Hippocampal formation (tissue), 2 donors: ENCODE measurements at regions not wholly inside any gene's neighbourhood (a gene's known extent, or its start where the extent isn't known, plus 50 kb on each side); places are given as distances from the start of the nearest gene placed in this dataset.
A peak's percentile ranks its signal among the peaks of the same experiment; 100 is the strongest.
"Not testable (repeated sequence)": the region's sequence is repeated elsewhere in the genome, so short reads cannot be mapped to it uniquely, and the experiment has no call there.

Experiments
- DNase-seq, 2 donors: peaks; one replicate each; lab custom pipeline; 2025; lab: John Stamatoyannopoulos, UW

DNA sequence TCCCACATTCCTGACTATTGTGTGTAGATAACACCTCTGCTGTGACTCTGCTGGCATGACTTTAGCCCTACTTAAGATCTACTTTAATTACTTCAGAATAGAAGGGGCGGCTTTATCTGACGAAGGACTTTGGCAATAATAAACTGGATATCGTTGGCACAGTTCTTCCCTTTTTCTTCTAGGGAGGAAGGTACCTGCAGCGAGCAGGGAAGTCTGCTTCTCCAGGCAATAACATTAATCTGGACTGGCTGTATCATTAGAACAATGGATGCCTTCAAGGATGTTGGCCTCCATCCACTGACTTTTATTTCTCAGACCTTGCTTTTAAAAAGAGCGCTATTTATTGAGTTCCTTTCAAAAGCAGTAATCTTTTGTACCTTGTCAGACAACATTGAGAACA, 172.6 kb upstream of the THSD7A start:
- DNase-seq = no peak

DNA sequence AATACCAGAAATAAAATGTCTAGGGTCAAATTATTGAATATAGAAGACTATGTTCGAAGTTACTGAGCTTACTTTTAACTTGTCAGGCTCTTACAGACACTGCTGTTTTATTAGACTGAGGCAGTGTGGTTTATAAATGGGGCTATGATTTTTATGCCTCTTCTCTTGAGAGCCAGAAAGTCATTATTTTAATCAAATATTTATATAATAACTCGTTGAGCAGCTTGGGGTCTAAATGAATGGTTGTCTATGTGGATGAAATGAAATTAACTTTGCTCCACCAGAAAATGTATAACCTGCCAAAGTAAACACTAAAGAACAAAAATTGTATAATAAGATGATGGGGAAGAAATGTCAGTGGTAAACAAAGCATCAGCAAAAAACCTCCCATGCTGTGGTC, 175.6 kb upstream of the THSD7A start:
- no peak for DNase-seq

DNA sequence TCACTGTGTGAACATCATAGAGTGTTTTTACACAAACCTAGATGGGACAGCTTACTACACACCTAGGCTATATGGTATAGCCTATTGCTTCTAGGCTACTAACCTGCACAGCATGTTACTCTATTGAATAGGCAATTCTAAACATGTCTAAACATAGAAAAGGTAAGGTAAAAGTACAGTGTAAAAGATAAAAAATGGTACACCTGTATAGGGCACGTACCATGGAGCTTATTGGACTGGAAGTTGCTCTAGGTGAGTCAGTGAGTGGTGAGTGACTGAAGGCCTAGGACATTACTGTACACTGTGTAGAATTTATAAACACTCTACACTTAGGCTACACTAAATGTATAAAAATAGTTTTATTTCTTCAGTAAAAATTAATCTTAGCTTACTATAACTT, 182.0 kb upstream of the THSD7A start:
- no peak for DNase-seq

DNA sequence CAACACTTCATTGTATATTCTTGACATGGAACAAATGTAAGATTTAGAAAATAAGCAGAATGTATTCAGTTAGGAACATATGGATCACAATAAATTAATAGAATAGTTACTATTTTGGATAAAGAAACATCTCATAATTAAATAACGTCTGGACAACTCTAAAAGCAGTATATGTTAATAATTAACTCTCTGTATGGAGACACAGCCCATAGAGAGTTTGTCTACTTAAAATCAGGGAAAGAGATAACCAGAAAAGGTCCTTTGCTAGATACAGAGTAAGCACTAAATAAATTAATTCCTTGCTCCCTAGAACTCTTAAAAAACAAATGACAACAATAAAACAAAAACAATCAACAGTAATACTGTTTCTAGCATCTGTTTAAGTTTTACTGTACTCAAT, 184.4 kb upstream of the THSD7A start:
- no peak for DNase-seq

DNA sequence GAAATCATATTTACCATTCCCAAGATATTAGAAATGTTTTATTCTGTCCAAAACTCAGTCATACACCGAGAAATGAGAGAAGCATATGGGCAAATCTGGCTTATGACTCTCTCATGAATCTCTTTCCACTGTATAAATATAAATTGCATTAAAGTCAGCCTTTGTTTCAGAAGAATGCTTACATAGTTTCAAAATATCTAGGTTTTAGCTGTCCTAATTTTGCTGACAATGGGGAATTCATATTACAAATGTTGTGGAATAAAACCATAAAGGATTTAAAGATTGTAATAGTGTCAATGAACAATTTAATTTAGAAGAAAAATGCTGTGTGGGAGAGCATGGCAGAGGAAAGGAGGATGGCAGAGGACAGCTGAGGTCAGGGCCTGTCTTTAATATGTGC, 185.0 kb upstream of the THSD7A start:
- no peak for DNase-seq

DNA sequence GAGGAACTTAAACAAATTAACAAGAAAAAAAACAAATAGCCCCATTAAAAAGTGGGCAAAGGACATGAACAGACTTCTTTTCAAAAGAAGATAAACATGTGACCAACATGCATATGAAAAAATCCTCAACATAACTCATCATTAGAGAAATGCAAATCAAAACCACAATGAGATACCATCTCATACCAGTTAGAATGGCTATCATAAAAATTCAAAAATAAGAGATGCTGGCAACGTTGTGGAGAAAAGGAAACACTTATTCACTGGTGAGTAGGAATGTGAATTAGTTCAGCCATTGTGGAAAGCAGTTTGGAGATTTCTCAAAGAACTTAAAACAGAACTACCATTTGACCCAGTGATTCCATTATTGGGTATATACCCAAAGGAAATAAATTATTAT, 189.1 kb upstream of the TMEM106B start:
- DNase-seq = not testable (repeated sequence)

DNA sequence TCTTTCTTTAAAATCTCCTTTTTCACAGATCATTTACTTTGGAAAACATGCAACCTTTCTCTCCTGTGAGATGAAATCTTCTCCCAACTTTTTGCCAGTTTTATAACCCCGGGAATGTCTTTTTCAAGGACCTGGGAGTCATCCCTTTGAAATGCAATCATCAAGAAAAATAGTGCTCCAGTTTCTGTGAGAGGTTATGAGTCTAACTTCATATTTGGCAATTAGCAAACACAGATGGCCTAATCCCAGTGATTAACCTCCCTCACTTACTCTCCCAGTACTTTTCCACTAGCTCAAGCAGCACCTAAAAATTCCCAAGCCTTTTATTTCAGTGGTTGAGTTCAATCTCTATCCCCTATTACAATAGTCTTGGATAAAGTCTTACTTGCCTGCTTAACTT, 185.8 kb upstream of the TMEM106B start:
- DNase-seq = no peak

DNA sequence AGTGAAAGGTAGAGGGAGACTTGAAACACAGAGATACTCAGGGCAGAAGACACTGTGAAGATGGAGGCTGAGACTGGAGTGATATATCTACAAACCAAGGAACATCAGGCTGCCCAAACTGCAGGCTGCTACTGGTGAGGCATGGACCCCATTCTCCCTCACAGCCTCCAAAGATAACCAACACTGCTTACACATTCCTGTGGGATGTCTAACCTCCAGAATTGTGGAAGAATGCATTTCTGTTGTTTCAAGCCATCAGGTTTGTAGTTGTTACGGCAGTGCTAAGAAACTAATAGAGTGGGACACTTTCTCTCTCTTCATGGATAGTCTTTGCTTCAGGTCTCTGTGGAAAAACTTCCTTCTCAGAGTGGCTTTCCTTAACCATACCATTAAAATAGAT, 182.6 kb upstream of the TMEM106B start:
- DNase-seq = no peak

DNA sequence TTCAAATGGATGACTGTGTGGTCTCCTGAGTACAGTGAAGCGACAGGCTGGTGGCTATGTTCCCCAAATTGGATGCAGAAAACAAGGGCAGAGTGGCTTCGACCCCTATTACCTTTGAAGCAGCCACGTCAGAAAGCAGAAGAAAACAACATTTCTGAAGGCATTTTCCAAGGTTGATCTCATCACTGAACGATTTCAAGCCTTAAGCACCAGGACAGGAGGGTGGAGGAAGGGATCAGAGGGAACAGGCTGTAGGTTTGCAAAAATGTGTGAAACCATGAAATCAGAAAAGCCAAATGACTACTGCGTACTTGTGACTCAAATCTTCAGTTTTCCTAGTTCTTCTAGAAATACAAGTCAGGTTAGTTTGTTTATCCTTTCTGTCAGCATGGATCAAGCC, 181.0 kb upstream of the TMEM106B start:
- no peak for DNase-seq

DNA sequence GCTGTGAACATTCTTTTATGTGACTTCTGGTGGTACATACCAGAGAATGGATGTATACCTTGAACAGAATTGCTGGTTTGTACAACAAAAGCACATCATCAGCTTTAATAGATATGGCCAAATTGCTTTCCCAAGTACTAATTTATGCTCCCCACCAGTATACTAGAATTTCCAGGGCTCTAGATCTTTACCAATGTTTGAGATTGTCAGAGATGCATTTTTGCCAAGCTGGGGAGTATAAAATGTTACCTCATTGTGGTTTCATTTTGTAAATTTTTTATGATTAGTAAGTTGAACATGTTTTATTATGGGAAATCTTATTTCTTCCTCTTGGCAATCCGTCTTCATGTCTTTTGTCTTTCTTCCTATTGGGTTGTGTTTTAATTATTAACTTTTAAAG, 179.9 kb upstream of the TMEM106B start:
- no peak for DNase-seq

DNA sequence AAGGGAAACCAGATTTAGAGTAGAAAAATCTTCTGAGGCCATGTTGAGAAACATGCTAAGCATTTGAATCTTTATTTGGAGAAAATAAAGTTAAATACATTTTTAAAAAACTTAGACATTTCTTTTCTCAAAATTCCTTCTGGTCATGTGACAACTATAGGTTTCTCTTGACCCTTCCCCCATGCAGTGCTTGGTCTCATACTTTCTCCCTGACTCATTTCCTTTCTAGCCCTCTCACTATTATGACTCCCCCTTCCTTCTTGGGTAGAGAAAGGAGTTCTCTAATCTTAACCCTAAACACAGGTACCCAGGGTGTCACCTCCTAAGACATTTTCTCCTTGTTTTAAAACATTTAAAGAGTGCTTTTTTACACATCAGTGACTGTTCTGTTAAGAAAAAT, 179.5 kb upstream of the TMEM106B start:
- DNase-seq = no peak

DNA sequence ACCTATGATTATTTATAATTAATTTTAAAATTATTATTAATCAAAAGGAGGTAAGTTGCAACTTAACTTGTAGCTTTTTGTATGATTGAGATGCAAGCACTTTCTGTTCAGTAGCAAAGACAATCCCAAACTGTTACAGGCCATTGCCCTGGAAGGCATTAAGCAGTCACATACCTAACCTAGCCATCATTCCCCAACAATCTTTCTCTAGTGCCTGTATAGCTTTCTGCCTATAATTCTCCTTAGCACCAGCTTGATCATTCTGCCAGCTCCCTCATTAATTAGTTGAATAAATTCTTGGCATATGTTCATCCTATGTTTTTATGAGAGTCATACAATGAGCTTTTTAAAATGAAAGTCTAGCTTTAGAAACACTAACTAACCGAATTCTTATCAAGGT, 178.9 kb upstream of the TMEM106B start:
- no peak for DNase-seq

DNA sequence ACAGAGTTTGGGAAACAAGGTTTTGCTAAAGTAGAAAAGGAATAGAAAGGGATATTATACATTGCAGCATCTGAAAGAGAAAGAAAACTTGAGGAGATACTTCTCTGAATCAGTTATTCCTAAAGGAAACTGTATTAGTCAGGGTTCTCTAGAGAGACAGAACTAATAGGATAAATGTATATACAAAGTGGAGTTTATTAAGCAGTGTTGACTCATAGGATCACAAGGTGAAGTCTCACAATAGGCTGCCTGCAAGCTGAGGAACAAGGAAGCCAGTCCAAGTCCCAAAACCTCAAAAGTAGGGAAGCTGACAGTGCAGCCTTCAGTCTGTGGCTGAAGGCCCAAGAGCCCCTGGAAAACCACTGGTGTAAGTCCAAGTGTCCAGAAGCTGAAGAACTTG, 167.6 kb upstream of the TMEM106B start:
- not testable (repeated sequence) for DNase-seq

DNA sequence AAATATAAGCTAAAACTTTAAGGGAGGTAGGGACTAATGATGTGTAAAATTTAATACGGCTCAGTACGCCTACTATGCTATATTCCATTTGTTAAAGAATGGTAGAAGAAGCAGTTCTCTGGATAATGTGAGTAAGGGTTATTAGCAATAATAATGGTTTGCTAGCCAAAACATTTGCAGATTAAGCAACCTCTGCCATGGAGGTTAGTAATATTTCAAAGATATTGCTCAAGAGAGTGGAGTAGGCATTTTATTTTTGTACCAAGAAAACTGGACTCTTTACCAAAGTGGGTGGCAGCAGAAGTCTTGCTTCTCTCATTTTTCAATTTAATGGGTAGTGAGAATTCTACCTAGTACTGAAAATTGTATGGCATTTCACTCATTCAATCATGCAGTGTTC, 158.9 kb upstream of the TMEM106B start:
- no peak for DNase-seq

DNA sequence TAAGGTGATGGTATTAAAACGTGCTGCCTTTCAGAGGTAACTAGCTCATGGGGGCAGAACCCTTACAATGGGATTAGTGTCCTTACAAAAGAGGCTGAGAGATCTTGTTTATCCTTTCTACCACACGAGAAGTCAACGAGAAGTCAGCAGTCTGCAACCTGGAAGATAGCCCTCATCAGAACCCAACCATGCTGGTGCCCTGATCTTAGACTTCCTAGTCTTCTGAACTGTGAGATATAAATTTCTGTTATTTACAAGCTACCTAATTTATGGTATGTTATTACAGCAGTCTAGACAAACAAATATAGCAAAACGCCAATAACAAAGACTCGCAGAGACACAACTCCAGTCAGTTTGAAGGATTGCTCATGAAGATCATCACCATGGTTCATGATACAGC, 157.5 kb upstream of the TMEM106B start:
- DNase-seq = no peak

DNA sequence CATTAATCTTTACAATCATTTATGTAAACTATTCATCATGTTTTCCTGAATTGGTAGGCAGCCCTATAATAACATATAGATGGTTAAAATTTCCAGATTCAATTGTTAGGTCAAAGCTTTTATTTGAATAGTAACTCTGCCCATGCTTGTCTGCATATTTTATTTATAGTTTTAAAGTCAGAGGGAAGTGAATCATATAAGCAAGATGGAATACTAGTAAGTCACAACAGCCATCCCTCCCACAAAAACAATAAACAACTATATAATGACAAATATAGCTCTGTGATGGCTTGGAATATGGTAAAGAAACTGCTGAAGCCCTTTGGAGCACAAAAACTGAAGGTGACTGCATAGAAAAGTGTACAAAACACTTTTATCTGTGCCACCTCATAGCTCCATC, 156.3 kb upstream of the TMEM106B start:
- DNase-seq = no peak

DNA sequence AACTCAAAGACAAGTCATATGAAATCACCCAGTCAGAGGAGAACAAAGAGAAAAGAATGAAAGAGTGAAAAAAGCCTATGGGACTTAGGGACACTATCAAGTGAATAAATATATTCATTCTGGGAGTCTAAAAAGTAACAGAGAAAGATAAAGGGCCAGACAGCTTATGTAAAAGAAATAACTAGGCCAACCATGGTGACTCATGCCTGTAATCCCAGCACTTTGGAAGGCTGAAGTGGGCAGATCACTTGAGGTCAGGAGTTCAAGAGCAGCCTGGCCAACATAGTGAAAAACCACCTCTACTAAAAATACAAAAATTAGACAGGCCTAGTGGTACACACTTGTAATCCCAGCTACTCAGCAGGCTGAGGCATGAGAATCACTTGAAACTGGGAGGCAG, 154.7 kb upstream of the TMEM106B start:
- no peak for DNase-seq

DNA sequence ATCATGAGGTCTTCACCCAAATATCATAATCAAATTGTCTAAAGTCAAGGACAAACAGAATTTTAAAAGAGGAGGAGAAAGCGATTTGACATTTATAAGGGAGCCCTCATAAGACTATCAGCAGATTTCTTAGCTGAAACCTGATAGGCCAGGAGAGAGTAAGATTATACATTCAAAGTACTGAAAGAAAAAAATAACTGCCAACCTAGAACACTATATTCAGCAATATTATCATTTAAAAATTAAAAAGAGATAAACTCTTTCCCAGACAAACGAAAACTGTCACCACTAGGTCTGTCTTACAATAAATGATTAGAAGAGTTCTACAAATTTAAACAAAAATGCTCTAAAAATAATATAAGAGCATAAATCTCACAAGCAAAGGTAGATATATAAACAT, 154.1 kb upstream of the TMEM106B start:
- DNase-seq = no peak

DNA sequence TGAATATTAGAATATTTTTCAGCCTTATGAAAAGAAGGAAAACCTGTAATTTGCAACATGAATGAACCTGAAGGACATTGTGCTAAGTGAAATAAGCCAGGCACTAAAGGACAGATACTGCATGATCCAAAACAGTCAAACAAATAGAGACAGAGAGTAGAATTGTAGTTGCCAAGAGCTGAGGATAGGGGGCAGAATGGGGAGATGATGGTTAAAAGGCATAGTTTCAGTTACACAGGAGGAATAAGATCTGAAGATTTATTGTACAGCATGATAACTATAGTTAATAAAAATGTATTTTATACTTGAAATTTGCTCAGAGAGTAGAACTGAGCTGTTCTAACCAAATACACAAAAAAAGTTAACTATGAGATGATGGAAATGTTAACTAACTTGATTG, 149.0 kb upstream of the TMEM106B start:
- DNase-seq = no peak

DNA sequence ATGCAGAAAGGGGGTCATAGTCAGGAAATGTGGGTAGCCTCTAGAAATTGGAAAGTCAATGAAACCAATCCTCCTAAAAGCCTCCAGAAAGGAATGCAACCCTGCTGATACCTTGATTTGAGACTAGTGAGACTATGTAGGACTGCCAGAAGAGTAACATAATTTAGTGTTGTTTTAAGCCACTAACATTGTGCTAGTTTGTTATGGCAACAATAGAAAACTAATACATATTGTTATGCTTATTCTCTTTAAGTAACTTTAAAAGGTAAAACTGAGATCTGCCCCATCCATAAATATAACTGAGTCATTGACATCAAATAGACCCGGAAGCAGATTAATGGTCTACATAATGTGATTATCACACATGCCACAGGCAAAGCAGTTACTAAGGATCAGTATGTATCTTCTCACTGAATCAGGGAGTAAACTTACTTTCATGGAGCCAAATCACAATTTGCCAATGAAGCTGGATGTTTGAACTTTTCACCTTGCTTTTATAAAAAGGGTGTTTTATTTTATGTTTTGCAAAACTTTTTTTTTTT, 146.4 kb upstream of the TMEM106B start:
- no peak for DNase-seq

DNA sequence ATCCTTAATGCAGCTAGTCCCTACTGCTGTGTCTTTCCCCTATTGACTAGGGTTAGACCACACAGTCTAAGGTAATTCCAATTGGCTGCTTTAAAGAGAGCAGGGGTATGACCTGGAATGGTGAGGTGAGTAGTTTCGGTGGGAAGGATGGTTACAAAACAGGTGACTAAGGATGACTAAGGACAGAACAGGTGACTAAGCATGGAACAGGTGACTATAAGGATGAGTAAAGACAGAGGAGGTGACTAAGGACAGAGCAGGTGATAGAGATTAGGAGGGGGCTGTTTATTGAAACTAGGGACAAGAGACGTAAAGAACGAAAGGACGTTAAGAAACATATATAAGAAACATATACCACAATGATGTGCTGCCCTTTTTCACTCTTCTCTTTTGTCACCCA, 145.1 kb upstream of the TMEM106B start:
- no peak for DNase-seq

DNA sequence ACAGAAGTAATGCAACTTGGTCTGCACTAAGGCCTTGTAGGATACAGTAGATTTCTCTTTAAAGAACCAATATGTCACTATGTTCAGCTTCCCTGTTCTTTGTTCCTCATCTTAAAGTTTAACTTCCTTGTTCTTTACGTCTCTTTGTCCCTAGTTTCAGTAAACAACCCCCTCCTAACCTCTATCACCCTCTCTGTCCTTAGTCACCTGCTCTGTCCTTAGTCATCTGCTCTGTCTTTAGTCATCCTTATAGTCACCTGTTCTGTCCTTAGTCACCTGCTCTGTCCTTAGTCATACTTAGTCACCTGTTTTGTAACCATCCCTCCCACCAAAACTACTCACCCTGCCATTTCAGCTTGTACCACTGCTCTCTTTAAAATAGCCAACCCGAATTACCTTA, 144.6 kb upstream of the TMEM106B start:
- DNase-seq = no peak

DNA sequence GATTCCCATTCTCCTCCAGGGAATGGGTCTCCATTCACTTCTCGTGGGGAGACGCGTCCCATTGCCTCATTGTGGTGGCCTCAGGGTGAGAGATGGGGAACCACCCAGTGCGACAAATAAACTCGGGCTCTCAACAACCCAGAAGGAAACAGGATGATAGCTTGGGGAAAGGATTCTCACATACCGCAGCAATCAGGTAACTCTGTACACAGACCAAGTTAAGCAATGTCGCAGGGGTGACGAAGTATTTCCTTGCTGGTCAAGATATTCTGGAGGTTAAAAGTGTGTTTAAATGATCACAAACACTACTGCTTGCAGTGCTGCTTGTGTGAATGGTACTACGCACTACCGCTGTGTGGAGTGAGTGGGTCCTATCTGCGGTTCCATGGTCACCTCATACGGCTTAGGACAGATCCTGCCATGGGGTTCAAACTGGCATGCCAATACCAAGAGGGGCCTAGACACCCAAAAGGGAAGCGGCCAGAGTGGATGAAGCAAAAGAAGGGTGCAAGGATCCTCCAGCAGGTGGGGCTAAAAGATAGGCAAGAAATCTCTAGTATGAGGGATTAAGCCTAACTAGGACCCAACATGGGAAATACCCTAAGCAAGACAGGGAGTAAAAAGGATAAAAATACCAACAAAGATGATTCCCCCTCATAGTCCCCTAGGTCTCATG, 143.8 kb upstream of the TMEM106B start:
- peak in 1 of 2 donors; percentile 7 for DNase-seq

DNA sequence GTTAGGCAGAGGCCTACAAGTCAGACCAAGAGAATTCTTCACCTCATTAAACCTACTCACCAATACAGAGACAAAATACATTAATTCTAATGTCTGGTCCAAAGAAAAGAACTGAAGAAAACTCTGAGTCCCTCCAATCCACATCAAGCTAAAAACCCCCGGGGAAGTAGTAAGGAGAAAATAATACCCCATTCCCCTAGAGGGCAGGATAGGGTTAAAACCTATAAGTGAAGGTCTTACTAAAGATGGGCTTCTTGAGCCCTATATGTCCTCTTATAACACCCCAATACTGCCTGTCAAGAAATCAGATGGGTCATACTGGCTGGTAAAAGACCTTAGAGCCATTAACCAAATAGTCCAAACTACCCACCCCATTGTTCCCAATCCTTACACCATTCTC, 141.3 kb upstream of the TMEM106B start:
- DNase-seq = no peak
